ENCODE measurements at regions not wholly inside any gene's neighbourhood (a gene's known extent, or its start where the extent isn't known, plus 50 kb on each side); places are given as distances from the start of the nearest gene placed in this dataset.
"Not testable (repeated sequence)": the region's sequence is repeated elsewhere in the genome, so short reads cannot be mapped to it uniquely, and the experiment has no call there.

DNA sequence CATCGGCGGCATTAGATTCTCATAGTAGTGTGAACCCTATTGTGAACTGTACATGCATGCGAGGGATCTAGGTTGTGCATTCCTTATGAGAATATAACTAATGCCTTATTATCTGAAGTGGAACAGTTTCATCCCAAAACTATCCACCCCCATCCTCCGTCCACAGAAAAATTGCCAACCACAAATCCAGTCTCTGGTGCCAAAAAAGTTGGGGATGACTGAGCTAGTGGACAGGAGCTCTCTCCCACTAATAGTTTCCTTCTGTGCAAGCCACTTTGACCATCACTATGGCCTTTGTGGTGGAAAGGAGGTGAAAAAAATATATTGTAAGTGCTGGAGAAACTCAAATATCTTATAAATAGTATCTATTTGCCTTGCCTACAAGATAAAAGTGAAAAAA, 857.8 kb downstream of the DIAPH3 start:
- DNase-seq (ENCODE audit: low read depth) = no peak

DNA sequence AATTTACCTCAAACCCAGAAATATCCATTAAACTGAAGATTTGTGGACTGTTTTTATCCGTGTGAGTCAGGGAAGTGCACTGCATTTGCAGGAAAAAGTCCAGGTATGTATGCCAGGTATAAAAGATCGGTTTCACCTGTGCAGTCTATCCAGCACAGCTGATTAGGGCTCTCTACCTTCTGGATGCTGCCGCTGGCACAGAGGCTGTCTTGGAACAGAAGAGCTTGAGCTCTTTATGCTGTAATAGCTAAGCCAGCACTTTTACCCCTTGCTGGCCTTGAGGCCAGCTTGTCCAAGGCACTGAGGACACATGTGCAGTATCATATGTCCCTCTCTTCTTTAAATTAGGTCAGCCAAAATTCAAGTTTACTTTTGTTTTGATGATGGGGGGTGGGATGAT, 851.0 kb downstream of the DIAPH3 start:
- DNase-seq (ENCODE audit: low read depth) = no peak

DNA sequence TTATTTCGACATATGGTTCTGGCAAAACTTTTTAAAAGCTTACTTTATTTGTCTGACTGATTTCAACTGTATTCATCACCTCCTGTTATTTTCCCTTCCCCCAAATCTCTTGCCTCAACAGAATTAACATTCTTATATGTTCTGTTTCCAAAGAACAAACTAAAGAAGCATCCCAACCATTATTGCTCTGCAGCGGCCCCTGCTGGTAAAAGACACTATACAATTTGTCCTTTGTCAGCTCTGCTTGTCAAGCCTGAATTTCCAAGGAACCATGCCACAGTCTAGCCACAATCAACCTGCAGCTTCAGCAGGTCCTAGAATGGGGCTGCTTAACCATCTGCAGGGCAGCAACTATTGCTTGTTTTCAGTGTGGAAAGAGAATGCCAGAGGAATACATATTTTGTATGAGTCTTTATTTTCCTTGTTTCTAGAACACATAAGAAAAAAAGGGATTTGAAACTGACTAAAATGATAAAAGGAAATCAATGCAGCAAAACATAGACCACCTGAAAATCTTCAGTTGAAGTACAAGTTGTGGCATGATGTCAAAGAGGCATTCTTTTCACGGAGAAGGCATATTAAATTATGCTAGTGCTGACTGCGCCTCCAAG, 845.3 kb downstream of the DIAPH3 start:
- peak; percentile 14 for DNase-seq (ENCODE audit: low read depth)

DNA sequence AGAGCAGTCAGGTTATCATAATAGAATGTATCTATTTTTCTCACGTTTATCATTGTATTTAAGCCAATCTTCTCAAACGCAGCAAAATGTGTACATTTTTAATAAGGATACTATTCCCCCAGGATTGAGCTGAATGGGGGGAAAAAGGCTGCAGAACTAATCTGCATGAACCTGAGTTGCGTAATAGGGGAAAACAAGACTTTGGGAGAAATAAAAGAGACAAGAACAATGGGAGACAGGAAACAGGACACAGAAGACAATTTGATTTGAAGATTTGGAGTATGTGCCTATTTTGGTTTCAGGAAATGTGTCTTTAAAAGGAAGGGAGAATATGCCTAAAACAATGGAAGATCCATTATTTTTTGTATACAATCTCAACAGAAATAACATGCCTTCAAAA, 844.5 kb downstream of the DIAPH3 start:
- no peak for DNase-seq (ENCODE audit: low read depth)

DNA sequence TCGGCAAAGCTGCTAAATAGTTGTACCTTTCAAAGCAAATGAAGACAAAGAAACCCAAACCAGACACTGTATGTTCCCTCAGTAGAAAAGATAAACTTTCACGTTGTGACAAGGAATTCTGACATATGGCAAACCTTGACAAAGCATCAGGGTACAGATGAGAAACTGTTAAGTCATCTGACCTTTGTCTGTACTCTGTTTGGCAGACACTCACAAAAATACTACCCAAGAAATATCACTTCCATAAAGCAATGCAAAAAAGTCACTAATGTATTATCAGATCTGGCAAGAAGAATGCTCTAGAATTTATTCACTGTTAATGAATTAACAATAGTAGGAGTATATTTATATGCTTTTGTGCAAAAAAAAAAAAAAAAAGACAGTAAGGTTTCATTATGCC, 843.7 kb downstream of the DIAPH3 start:
- DNase-seq (ENCODE audit: low read depth) = no peak

DNA sequence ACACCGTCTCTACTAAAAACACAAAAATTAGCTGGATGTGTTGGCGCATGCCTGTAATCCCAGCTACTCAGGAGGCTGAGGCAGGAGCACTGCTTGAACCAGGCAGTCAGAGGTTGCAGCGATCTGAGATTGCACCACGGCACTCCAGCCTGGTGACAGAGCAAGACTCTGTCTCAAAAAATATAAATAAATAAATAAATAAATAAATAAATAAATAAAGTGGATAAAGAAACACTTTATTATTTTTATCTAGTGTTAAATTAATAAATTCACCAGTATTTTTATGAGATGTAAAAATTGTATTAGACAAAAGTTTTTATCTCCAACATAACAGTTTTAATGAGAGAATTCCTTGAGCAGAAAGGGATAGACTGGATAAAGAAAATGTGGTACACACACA, 839.3 kb downstream of the DIAPH3 start:
- not testable (repeated sequence) for DNase-seq (ENCODE audit: low read depth)

DNA sequence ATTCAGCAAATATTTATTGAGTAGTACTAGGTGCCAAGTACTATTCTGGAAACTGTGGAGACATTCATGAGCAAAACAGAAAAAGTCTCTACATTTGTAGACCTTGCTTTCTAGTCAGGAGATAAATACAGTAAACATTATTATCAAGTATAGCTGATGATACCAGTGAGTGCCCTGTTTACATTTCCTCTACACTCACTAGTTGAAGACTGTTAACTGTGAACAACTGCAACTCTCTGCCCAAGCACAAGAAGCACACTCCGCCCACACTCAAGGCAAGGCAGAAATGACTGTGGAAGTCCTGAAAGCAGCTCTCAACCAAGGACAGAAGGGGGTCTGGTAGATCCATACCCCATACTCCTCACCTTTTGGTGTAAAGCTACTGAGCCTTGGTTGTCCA, 837.0 kb downstream of the DIAPH3 start:
- no peak for DNase-seq (ENCODE audit: low read depth)

DNA sequence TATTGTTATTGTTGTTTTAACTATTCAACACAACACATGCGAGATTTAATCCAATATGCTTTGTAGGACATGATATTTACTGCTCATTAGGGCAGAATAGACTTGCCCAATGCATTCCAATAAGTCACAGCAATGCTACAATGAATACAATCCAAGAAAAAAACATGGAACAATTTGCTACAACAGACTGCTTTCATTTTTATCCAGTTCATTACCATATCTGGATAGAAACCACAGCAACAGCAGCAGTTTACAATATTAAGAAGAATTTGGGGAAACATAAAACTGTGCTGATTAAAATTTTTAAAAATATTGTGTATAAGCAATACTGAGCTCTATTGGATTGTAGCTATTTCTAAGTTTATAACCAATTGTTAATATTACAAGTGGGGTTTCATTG, 833.0 kb downstream of the DIAPH3 start:
- DNase-seq (ENCODE audit: low read depth) = no peak

DNA sequence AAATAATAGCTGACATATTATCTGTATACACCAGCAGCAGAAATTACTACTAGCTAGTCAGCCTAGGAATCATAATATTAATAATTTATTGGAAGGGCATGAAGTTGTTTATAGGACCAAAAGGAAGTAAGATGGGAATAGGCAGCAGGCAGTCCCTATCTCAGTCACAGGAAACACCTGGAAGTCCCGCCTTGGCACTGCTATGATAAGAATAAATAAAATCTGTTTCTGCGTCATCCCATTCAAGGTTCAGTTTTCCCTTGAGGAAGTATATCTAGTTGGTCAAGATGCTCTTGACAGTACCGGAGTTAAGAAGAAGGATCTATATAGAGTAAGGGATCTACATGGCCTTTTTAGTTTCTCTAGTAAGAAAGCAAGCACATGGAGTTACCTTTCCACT, 830.8 kb downstream of the DIAPH3 start:
- no peak for DNase-seq (ENCODE audit: low read depth)

DNA sequence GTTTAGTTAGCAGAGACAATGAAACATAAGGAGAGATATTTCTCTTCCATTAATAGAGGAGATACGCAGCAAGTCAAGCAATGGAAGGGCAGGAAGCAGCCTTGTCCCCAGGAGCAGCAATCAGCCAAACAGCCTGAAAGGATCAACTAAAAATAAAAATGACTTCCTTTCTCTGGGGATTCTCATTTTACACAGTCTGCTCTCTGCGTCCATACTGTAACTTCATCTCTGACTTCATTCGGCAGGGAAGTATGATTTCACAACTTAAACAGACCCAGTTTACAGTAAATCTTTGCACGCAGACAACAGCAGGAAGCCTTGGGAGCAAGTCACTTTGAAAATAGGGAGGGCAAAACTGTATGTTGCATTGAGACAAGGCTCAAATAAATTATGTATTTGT, 826.7 kb downstream of the DIAPH3 start:
- DNase-seq (ENCODE audit: low read depth) = no peak

DNA sequence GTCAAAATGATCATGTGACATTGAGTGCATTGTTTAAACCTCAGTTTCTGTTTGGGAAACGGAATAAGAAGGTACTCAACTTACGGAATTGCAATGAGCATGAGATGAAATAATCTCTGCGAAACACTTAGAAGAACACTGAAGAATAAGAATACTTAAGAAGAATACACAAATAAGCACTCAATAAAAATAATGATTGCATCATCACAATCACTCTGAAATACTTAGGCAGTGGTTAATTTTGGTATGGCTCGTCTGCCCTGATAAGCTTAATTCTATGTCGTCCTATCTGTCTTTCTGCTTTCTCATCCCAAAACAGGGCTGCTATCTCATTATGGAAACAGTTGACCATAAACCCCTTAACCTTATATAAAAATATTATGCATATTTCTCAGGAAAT, 823.6 kb downstream of the DIAPH3 start:
- no peak for DNase-seq (ENCODE audit: low read depth)

DNA sequence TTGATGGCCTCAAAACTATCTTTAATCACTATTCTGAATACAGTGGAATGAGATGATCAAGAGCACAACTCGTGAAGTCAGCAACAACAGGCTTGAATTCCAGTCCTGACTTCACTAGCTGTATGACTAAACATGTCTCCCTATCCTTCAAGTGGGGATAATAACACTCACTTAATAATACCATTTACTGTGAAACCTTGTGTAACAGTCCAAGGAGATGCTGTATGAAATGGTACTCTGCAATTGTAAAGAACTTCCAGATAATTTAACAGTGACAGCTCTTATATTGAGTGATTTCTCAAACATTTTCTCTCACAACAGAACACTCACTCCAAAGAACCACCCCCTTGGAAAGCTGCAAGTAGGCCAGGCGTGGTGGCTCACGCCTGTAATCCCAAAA, 823.1 kb downstream of the DIAPH3 start:
- DNase-seq (ENCODE audit: low read depth) = no peak

DNA sequence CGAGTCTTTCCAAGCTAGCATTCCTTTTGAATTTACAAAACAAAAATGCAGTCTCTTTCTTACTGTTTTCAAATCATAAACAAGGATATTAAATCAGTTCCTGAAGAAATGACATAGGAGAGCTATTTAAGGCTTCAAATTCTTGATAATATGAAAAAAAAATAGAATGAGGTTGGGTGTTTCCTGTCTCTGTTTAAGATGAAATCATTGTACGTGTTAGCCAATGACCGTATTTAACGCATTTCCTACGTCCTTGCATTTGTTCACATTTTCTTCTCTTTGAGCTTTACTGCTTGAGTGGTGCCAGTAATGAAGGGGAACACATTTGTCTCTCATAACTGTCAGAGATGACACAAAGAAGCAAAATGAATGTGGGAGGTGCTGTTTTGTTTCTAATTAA, 821.3 kb downstream of the DIAPH3 start:
- DNase-seq (ENCODE audit: low read depth) = no peak

DNA sequence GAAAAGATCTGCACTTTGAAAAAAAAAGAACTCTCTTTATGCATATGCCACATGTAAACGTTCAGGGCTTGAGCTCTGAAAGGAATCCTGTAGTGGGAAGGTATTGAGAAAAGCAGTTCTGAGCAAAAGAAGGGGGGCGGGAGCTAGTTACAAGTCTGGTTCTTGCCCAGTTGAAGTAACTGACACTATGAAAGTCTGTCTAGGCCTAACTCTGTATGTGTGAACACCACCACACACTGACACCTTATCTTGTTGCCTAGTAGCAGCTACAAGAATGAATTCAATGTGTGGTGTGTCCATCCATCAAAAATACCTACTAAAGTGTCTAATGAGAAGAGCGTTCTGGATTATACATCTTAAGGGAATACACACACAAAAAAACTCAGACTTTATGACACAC, 820.6 kb downstream of the DIAPH3 start:
- no peak for DNase-seq (ENCODE audit: low read depth)

DNA sequence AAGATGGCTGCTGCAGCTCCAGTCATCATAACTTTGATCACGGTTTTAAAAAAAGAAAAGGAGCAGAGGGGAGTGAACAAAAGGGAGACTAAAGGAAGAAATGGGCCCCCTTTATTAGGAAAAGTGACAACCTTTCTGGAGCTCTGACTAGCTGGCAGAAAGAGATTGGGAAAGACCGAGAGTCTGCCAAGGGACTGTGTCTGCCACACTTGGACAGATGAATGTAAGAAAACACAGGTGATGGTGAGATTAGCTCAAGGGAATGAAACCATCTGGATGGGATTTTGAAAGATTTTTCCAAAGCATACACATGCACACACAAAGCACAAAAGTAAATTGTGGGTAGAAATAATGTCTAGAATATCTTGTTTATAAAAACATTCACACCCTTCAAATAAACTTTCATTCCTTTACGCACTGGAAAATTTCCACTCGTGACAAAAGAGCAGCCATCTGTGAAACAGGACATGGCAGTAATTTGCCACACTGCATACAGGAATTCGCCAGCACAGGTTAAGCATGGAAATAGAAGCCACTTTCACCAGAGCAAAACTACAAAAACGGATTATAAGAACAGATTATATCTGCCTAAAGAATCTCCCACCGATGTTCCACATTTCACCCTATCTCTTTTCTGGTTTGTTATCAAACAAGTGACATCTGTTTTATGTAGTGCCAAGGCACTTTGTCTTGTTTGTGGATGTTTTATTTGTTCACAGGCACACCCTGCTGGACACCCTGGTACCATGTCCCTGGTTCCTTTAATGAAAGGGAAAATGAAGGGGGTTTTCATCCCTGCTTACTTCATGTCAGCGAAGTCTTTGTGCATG, 819.5 kb downstream of the DIAPH3 start:
- no peak for DNase-seq (ENCODE audit: low read depth)

DNA sequence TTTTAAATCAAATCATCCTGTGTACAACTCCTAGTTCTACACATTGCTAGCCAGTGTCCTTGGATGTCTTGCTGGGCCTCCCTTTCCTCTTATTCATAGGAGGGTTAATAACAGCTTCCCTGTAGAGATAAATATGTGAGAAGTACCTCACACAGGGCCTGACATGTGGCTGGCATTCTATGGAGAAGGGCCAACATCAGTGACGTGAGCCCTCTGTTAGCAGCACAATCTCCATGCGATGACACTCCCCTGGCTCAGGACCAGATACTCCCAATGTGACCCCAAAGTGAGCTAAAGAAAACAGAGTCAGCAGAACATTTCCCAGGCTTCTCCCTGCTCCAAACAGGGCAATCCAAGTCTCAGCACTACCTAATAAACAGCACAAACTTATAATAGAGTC, 818.4 kb downstream of the DIAPH3 start:
- DNase-seq (ENCODE audit: low read depth) = no peak

DNA sequence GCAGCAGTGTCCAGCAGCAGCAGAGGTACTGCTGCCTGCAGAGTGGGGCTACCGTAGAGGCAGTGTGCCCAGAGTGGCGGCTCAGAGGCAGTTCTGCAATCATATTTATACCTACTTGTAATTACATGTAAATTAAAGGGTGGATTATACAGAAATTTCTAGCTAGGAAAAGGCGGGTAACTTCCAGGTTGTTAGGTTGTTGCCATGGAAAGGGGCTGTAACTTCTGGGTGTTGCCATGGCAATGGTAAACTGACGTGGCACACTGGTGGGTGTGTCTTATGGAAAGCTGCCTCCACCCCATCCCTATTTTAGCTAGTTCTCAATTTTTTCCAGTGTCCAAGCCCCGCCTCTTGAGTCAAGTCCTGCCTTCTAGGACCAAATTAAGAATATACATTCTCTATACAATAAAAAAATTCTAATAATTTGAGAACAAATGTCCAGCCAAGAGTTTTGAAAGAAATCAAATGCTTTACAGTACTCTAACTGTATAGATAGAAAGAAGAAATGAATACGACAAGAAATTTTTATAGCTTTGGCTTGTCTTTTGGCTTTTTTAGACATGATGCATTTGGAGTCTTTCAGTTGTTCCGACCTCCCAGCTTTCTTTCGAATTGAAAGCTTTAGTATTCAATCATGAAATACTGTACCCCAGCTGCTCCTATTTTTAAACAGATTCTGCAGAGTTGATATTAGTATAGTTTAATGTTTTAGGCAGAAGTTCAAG, 816.6 kb downstream of the DIAPH3 start:
- no peak for DNase-seq (ENCODE audit: low read depth)

DNA sequence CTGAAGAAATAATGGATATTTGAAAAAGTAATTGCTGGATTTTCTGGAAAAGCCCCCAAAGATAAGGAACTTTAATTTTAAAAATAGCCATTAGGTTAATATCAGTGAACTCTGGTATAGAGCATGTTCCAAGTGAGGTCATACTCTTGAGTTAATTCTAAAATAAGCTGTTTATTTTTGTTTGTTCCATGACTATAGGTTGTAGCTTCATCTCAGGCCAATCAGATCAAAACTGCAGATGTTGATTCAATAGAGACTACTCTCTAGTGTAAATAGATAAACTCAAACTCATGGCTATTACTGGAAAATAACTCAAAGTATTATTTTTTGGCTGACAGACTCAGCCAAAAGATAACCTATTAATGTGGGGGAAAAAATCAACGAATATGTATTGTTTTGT, 815.1 kb downstream of the DIAPH3 start:
- no peak for DNase-seq (ENCODE audit: low read depth)

DNA sequence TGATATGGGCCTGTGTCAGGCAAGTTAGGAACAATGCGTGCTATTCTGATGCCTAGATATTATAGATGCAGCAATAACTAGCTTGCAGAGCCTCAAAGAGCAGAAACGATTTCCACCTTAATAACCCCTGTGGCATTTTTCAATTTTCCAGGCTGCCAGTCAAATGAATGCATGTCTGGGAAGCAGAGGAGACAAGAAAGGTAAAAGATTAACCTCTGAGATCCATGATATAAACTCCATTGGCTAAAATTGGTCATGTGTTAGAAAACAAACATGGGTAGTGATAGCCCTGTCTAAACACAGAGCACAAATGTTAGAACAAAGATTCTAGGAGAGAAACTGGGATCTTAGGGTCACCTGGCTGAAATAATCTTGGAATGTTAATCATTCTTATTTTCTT, 811.1 kb downstream of the DIAPH3 start:
- DNase-seq (ENCODE audit: low read depth) = no peak

DNA sequence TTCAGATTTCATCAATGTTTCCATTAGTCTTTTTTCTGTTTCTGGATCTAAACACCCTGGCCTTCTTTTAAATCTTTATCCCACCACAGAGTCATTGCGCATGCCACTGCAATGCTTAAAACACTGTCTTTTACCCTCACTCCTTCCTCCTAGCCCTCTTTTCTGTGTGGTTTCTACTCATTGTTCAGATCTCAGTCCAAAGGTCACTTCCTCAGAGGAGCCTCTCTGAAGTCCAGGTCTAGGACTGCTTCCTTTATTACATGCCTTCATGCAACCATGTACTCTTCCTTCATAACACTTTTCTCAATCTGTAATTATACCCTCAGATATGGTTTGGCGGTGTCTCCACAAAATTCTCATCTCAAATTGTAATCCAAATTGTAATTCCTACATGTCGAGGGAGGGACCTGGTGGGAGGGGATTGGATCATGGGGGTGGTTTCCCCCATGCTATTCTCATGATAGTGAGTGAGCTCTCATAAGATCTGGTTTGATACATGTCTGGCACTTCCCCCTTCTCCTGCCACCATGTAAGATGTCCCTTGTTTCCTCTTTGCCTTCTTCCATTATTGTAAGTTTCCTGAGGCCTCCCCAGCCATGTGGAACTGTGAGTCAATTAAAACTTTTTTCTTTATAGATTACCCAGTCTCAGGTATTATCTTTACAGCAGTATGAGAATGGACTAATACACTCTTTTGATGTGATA, 808.9 kb downstream of the DIAPH3 start:
- no peak for DNase-seq (ENCODE audit: low read depth)

DNA sequence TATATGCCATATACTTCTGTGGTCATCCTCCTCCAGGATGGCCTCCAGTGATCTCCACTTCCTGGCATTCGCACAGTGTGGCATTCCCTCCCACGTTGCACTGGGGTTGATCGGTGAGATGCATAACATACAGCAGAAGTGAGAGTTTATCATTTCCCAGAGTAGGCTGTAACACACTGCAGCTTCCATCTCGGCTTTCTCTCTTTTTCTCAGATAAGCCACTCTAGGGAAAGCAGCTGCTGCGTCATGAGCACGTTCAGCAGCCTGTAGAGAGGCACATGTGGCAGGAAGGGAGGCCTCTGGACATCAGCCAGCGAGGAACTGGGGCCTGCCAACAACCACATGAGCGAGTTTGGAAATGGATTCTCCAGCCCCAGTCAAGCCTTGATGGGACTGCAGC, 807.1 kb downstream of the DIAPH3 start:
- DNase-seq (ENCODE audit: low read depth) = no peak

DNA sequence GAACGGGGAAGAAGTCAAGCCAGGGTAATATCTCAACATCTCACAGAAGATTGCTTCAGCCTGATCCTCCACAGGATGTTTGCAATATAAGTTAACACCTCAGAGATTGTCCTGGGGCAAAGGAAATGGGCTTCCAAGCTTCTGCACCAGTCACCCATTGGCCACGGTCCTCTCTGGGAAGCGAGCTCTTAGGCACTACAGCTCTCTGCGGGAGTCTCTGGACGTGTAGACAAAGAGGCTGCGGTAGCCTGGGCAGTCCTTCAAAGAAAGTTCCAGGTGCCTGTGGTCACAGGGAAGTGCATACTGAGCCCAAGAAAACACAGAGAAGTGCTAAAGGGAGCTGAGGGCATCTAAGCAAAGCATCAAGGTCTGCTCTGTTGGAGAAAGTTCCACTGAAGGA, 805.7 kb downstream of the DIAPH3 start:
- no peak for DNase-seq (ENCODE audit: low read depth)

DNA sequence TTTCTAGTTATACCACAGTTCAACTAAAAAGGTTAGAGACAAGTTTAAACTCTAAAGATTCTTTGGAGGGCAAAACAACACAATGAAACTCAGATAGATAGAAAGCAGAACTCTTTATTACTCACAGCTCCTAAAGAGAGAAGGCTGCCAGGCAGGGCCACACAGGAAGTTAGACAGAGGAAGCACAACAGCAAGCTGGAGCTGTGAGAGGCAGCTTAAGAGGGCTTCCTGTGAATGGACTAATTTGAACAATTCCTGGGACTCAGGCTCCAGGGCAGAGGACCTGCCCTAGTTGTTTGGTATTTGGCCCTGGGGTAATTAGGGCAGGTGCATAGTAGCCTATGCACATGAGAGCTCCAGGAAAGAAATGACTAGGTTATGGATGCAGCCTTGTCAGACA, 803.6 kb downstream of the DIAPH3 start:
- DNase-seq (ENCODE audit: low read depth) = no peak

Data from stimulated activated CD8-positive, alpha-beta memory T cell treated with anti-CD3 and anti-CD28 coated beads, Interleukin-12 subunit alpha, Interleukin-12 subunit beta, amount 100 ng/mL, for 1 hour (primary cell).